ENCODE measurements at regions not wholly inside any gene's neighbourhood (a gene's known extent, or its start where the extent isn't known, plus 50 kb on each side); places are given as distances from the start of the nearest gene placed in this dataset.
"Not testable (repeated sequence)": the region's sequence is repeated elsewhere in the genome, so short reads cannot be mapped to it uniquely, and the experiment has no call there.

DNA sequence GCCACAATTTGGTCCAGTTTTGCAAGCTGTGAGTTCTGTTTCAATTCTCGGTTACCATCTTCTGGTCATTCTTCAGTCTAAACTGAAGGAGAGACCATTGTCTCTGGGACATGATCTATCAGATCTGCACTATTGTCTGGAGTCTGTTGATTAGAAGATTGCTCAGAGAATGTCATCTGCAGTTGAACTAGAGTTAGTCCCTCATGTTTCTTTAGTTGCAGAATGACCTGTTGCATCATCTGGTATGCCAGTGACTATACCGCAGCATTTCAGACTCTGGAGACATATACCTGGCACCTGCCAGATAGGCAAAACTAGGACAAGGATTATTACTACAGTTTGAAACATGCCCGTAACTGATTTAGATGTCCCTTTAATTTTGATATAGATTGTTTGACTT is 194.8 kb downstream of the LRRC70 start:
- H3K36me3 ChIP-seq (ENCODE audit: control insufficient read depth, low read depth, low read length) = no peaks in the 10 kb centered on the region
- H3K9me3 ChIP-seq (ENCODE audit: control insufficient read depth, low read depth, low read length) = no peaks in the 10 kb centered on the region
- H3K9ac ChIP-seq (ENCODE audit: low read length) = no peak overlapping the region
- no peak overlapping the region for H3K4me3 ChIP-seq (ENCODE audit: low read length)
- no peak overlapping the region for H3K27ac ChIP-seq (ENCODE audit: low read length)
- no peaks in the 10 kb centered on the region for H3K27me3 ChIP-seq (ENCODE audit: control insufficient read depth, insufficient read depth, low read length)
- H3K4me1 ChIP-seq (ENCODE audit: control insufficient read depth, low read depth, low read length) = no peaks in the 10 kb centered on the region

DNA sequence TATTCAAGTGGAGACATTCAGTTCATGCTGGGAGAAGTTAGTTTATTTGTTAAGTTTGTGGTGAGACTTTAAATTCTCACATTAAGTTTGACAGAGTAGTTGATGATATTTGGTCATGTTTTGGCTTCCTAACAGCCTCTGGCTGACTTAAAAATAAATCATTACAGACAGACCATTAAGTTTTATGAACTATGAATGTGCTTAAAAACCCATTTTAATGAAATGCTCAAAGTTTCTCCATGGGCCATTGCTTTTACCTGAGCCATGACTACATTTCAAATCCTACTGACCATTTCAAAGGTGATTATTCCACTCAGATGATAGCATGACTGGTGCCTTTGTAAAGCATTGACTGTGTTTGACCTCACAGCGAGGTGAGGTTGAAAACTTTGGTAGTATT is 192.7 kb downstream of the LRRC70 start:
- Histone ChIP-seq H3K9me3 (ENCODE audit: control insufficient read depth, low read depth, low read length) (no peaks in the 10 kb centered on the region), H3K9ac (ENCODE audit: low read length) (no peak overlapping the region), H3K4me1 (ENCODE audit: control insufficient read depth, low read depth, low read length) (no peaks in the 10 kb centered on the region), H3K36me3 (ENCODE audit: control insufficient read depth, low read depth, low read length) (no peaks in the 10 kb centered on the region), H3K27ac (ENCODE audit: low read length) (no peak overlapping the region), H3K27me3 (ENCODE audit: control insufficient read depth, insufficient read depth, low read length) (no peaks in the 10 kb centered on the region), H3K4me3 (ENCODE audit: low read length) (no peak overlapping the region)

DNA sequence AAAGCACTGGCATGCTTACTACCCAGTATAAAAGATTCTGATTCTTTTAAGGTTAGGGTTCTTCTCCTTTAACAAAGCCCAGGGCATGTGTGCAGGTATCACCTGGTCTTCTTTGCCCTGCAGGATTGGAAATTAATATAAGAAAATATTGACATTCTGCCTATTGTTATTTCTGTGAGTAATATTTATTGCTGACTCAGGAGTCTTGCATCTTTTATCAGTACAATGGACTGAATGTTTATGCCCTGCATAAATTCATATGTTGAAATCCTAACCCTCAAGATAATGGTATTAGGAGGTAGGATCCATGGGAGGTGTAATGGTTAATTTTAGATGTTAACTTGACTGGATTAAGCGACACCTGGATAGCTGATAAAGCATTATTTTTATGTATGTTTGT is 189.0 kb downstream of the LRRC70 start:
- no peak overlapping the region for H3K4me3 ChIP-seq (ENCODE audit: low read length)
- no peaks in the 10 kb centered on the region for H3K36me3 ChIP-seq (ENCODE audit: control insufficient read depth, low read depth, low read length)
- no peak overlapping the region for H3K27ac ChIP-seq (ENCODE audit: low read length)
- no peaks in the 10 kb centered on the region for H3K4me1 ChIP-seq (ENCODE audit: control insufficient read depth, low read depth, low read length)
- H3K9ac ChIP-seq (ENCODE audit: low read length) = no peak overlapping the region
- H3K27me3 ChIP-seq (ENCODE audit: control insufficient read depth, insufficient read depth, low read length) = no peaks in the 10 kb centered on the region
- no peaks in the 10 kb centered on the region for H3K9me3 ChIP-seq (ENCODE audit: control insufficient read depth, low read depth, low read length)

DNA sequence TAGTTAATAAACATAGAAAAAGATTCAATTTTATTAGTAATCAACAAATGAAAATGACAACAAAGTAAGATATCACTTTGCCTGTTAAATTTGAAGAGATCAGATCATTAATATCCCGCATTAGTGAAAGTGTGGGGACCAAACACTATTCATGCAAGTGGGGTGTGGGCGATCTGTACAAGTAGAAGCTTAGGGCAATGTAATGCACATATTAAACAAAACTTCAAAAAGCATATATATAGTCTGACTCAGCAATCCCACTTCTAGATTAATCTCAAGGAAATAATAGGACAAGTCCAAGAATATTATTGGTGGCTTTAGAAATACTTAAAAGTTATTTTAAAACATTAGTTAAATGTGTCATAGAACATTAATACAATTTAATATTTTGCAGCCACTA is 188.5 kb downstream of the LRRC70 start:
- Histone ChIP-seq H3K27ac (ENCODE audit: low read length) (no peak overlapping the region), H3K4me1 (ENCODE audit: control insufficient read depth, low read depth, low read length) (no peaks in the 10 kb centered on the region), H3K9ac (ENCODE audit: low read length) (no peak overlapping the region), H3K4me3 (ENCODE audit: low read length) (no peak overlapping the region), H3K27me3 (ENCODE audit: control insufficient read depth, insufficient read depth, low read length) (no peaks in the 10 kb centered on the region), H3K9me3 (ENCODE audit: control insufficient read depth, low read depth, low read length) (no peaks in the 10 kb centered on the region), H3K36me3 (ENCODE audit: control insufficient read depth, low read depth, low read length) (no peaks in the 10 kb centered on the region)

DNA sequence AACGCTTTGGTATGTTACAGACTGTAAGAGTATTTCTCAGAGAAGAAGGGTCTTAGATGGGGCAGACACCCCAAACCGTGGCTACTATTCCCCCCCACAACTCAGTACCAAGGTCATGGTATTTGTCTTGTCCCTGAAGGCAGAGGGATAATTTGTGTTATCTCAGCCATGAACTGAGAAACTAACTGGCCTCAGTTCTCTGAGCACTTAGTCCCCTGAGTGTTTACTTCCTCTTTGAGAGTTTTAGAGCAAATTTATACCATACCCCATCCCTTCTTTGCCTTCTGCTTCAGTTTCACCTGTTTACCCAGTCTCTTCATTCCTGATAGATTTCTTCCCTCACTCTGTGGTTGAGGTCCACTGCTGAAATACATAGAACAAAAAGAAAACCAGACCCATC is 183.9 kb downstream of the LRRC70 start:
- no peaks in the 10 kb centered on the region for H3K36me3 ChIP-seq (ENCODE audit: control insufficient read depth, low read depth, low read length)

DNA sequence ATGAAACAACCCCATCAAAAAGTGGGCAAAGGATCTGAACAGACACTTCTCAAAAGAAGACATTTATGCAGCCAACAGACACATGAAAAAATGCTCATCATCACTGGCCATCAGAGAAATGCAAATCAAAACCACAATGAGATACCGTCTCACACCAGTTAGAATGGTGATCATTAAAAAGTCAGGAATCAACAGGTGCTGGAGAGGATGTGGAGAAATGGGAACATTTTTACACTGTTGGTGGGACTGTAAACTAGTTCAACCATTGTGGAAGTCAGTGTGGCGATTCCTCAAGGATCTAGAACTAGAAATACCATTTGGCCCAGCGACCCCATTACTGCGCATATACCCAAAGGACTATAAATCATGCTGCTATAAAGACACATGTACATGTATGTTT is 179.1 kb downstream of the LRRC70 start:
- H3K27me3 ChIP-seq (ENCODE audit: control insufficient read depth, insufficient read depth, low read length); H3K9me3 ChIP-seq (ENCODE audit: control insufficient read depth, low read depth, low read length); H3K4me3 ChIP-seq (ENCODE audit: low read length); H3K9ac ChIP-seq (ENCODE audit: low read length); H3K4me1 ChIP-seq (ENCODE audit: control insufficient read depth, low read depth, low read length); H3K27ac ChIP-seq (ENCODE audit: low read length); H3K36me3 ChIP-seq (ENCODE audit: control insufficient read depth, low read depth, low read length): not testable (repeated sequence)

More for the DNA sequence above, 183.9 kb downstream of the LRRC70 start:
- H3K27ac ChIP-seq (ENCODE audit: low read length) = no peak overlapping the region
- no peaks in the 10 kb centered on the region for H3K9me3 ChIP-seq (ENCODE audit: control insufficient read depth, low read depth, low read length)
- H3K9ac ChIP-seq (ENCODE audit: low read length) = no peak overlapping the region
- no peak overlapping the region for H3K4me3 ChIP-seq (ENCODE audit: low read length)
- no peaks in the 10 kb centered on the region for H3K27me3 ChIP-seq (ENCODE audit: control insufficient read depth, insufficient read depth, low read length)
- no peaks in the 10 kb centered on the region for H3K4me1 ChIP-seq (ENCODE audit: control insufficient read depth, low read depth, low read length)

DNA sequence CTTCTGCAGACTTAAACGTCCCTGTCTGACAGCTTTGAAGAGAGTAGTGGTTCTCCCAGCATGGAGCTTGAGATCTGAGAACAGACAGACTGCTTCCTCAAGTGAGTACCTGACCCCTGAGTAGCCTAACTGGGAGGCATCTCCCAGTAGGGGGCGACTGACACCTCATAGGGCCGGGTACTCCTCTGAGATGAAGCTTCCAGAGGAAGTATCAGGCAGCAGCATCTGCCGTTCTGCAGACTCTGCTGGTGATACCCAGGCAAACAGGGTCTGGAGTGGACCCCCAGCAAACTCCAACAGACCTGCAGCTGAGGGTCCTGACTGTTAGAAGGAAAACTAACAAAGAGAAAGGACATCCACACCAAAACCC is 174.4 kb downstream of the LRRC70 start:
- H3K36me3 ChIP-seq (ENCODE audit: control insufficient read depth, low read depth, low read length); H3K9ac ChIP-seq (ENCODE audit: low read length); H3K27ac ChIP-seq (ENCODE audit: low read length); H3K27me3 ChIP-seq (ENCODE audit: control insufficient read depth, insufficient read depth, low read length); H3K4me1 ChIP-seq (ENCODE audit: control insufficient read depth, low read depth, low read length); H3K9me3 ChIP-seq (ENCODE audit: control insufficient read depth, low read depth, low read length); H3K4me3 ChIP-seq (ENCODE audit: low read length): not testable (repeated sequence)

DNA sequence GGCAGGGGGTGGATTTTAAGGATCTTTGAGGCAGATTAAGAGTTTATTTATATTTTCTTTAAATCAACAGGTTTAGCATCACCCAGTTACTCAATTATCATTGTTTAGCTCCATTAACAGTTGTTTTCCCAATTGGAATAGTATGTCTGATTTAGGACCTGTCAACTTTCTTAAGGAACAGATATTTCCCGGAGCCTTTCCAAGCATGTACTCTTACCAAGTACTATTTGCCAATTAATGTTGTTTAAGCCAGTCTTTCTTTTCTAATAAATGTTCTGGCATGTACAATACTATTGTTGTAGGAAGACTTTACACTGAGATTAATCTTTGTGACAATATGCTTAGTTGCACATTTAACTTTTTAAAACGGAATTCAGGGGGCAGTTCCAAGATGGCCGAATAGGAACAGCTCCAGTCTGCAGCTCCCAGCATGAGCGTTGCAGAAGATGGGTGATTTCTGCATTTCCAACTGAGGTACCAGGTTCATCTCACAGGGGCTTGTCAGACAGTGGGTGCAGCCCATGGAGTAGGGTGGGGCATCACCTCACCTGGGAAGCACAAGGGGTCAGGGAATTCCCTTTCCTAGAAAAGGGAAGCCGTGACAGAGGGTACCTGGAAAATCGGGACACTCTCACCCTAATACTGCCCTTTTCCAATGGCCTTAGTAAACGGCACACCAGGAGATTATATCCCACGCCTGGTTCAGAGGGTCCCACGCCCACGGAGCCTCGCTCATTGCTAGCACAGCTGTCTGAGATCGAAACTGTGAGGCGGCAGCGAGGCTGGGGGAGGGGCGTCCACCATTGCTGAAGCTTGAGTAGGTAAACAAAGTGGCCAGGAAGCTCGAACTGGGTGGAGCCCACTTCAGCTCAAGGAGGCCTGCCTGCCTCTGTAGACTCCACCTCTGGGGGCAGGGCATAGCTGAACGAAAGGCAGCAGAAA is 173.7 kb downstream of the LRRC70 start:
- not testable (repeated sequence) for H3K9me3 ChIP-seq (ENCODE audit: control insufficient read depth, low read depth, low read length); H3K4me3 ChIP-seq (ENCODE audit: low read length); H3K9ac ChIP-seq (ENCODE audit: low read length); H3K27me3 ChIP-seq (ENCODE audit: control insufficient read depth, insufficient read depth, low read length); H3K4me1 ChIP-seq (ENCODE audit: control insufficient read depth, low read depth, low read length); H3K36me3 ChIP-seq (ENCODE audit: control insufficient read depth, low read depth, low read length); H3K27ac ChIP-seq (ENCODE audit: low read length)

DNA sequence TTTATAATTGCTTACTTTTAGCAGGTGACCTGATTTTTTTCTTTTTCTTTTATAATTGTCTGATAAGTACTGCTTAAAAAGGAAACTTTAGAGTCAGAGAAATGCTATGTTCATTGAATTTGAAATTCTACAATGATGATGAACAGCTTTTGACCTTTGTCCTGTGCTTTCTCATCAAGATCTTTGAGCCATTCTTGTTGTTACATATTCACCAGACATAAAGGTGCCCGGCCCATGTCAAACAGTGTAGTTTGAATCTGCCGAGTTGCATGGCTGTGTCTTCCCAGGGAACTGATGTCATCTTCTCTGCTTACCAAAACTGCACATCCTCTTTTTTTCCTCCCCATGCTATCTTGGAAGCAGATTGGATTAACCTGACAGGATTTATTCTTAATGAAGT is 163.6 kb downstream of the LRRC70 start:
- Histone ChIP-seq H3K27me3 (ENCODE audit: control insufficient read depth, insufficient read depth, low read length) (no peaks in the 10 kb centered on the region), H3K9me3 (ENCODE audit: control insufficient read depth, low read depth, low read length) (no peaks in the 10 kb centered on the region), H3K9ac (ENCODE audit: low read length) (no peak overlapping the region), H3K27ac (ENCODE audit: low read length) (no peak overlapping the region), H3K36me3 (ENCODE audit: control insufficient read depth, low read depth, low read length) (no peaks in the 10 kb centered on the region), H3K4me3 (ENCODE audit: low read length) (no peak overlapping the region), H3K4me1 (ENCODE audit: control insufficient read depth, low read depth, low read length) (no peaks in the 10 kb centered on the region)

DNA sequence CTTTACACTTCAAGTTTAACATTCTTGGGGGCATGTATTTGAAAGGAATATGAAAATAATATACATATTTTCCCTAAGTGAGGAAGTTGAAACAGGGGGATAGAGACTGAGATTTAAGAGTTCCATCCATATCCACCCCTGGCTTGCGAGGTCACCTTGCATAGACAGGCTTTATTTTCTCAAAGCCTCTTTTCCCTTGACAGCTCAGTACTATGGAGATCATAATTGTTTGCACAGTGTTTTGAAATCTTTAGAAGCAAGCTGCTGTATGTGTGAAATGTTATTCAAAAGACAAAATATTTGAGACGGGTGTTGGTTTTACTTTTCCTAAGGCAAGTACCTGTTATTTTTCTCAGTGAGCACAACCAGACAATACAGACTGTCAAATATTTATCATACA is 163.1 kb downstream of the LRRC70 start:
- H3K4me1 ChIP-seq (ENCODE audit: control insufficient read depth, low read depth, low read length) = no peaks in the 10 kb centered on the region
- no peak overlapping the region for H3K9ac ChIP-seq (ENCODE audit: low read length)
- no peak overlapping the region for H3K4me3 ChIP-seq (ENCODE audit: low read length)
- H3K36me3 ChIP-seq (ENCODE audit: control insufficient read depth, low read depth, low read length) = no peaks in the 10 kb centered on the region
- H3K27me3 ChIP-seq (ENCODE audit: control insufficient read depth, insufficient read depth, low read length) = no peaks in the 10 kb centered on the region
- H3K27ac ChIP-seq (ENCODE audit: low read length) = no peak overlapping the region
- no peaks in the 10 kb centered on the region for H3K9me3 ChIP-seq (ENCODE audit: control insufficient read depth, low read depth, low read length)

DNA sequence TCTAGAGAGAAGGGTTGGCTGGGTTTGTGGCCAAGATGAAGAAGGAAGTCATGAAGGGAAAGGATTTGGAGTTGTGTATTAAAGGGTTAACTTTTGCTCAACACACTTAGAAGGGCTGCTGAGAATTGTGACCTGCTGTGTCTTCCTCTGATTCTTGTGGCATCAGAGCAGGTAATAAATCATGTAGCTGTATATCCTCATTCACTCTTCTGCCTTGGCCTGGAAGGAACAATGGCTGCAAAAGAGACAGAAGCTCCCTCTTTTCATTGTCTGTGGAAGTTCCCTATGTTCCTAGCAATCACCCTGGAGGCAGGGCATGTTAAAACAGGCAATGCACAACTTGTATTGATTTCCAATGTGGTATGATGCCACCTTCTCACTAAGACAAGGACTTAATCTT is 159.1 kb downstream of the LRRC70 start:
- no peak overlapping the region for H3K27ac ChIP-seq (ENCODE audit: low read length)
- no peak overlapping the region for H3K9ac ChIP-seq (ENCODE audit: low read length)
- no peaks in the 10 kb centered on the region for H3K4me1 ChIP-seq (ENCODE audit: control insufficient read depth, low read depth, low read length)
- no peaks in the 10 kb centered on the region for H3K9me3 ChIP-seq (ENCODE audit: control insufficient read depth, low read depth, low read length)
- no peaks in the 10 kb centered on the region for H3K36me3 ChIP-seq (ENCODE audit: control insufficient read depth, low read depth, low read length)
- no peaks in the 10 kb centered on the region for H3K27me3 ChIP-seq (ENCODE audit: control insufficient read depth, insufficient read depth, low read length)
- no peak overlapping the region for H3K4me3 ChIP-seq (ENCODE audit: low read length)

DNA sequence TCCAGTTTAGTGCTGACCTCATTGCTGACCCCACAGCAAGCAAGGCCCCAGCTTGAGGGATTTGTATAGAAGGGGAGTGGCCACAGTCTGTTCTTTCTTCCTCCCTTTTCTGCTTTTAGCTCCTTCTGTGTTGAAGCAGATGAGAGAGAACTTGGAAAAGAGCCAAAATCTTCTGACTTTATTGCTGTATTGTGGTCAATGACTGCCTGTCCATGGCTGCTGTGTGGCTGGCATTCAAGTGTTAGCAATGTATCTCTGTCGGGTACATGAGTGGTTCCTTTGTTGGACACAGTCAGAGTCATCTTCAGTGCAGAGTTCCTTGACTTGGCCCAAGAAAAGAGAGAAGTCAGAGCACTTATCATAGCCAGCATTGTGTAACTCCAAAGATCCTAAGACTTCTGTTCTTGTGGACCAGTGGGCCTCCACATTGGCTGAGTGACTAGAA is 154.1 kb downstream of the LRRC70 start:
- no peaks in the 10 kb centered on the region for H3K4me1 ChIP-seq (ENCODE audit: control insufficient read depth, low read depth, low read length)
- H3K9ac ChIP-seq (ENCODE audit: low read length) = no peak overlapping the region
- H3K27me3 ChIP-seq (ENCODE audit: control insufficient read depth, insufficient read depth, low read length) = no peaks in the 10 kb centered on the region
- H3K27ac ChIP-seq (ENCODE audit: low read length) = no peak overlapping the region
- H3K36me3 ChIP-seq (ENCODE audit: control insufficient read depth, low read depth, low read length) = no peaks in the 10 kb centered on the region
- H3K4me3 ChIP-seq (ENCODE audit: low read length) = no peak overlapping the region
- no peaks in the 10 kb centered on the region for H3K9me3 ChIP-seq (ENCODE audit: control insufficient read depth, low read depth, low read length)

All from iPS-18a (cell line).